Caco-2 (cell line): ENCODE measurements at regions not wholly inside any gene's neighbourhood (a gene's known extent, or its start where the extent isn't known, plus 50 kb on each side); places are given as distances from the start of the nearest gene placed in this dataset.

Experiments
- BruUV-seq: library from RNA; stranded (reverse); fragments of 400-500 nt; replicated peaks from 2 replicates; lab custom pipeline; 2021; lab: Mats Ljungman, UMichigan
- CTCF ChIA-PET: fragments of 300-600 bp; sonication (Branson Sonifier 250); formaldehyde crosslinking; loops from one replicate; lab custom pipeline; 2022; ENCODE audit warnings: antibody characterized with exemption; lab: Charles Lee
- POLR2A ChIA-PET: fragments of 300-600 bp; sonication (Branson Sonifier 250); formaldehyde crosslinking; loops from one replicate; lab custom pipeline; 2022; ENCODE audit warnings: antibody characterized with exemption; lab: Charles Lee
- DNase-seq, 2 experiments: peaks; one replicate each; pipeline versions ENCODE4 v3.0.0 to v3.0.0-alpha.2; 2020 to 2022
- H3K27me3 ChIP-seq: replicated peaks from 2 replicates; pipeline ENCODE4 v1.6.0; 2011; ENCODE audit warnings: low read length; ENCODE audit not compliant: control insufficient read depth, insufficient read depth
- H3K36me3 ChIP-seq: 2 replicates; pipeline ENCODE4 v1.5.1; 2011; ENCODE audit warnings: low read length; ENCODE audit not compliant: control insufficient read depth, insufficient read depth
- H3K4me1 ChIP-seq: fragments of 250-450 bp; sonication (Bioruptor Pico); 2 replicates; pipeline ENCODE4 v1.5.1; 2020; ENCODE audit warnings: mild to moderate bottlenecking
- H3K4me3 ChIP-seq: 2 replicates; pipeline ENCODE4 v1.5.1; 2011; ENCODE audit warnings: low read depth, mild to moderate bottlenecking, control low read depth, low read length
- H3K9me3 ChIP-seq: fragments of 250-450 bp; sonication (Bioruptor Pico); 2 replicates; pipeline ENCODE4 v1.5.1; 2020; ENCODE audit warnings: mild to moderate bottlenecking, moderate library complexity
- H3K27ac Mint-ChIP-seq: one replicate; pipeline ENCODE4 v1.8.0; 2022; ENCODE audit warnings: mixed read lengths; ENCODE audit not compliant: unreplicated experiment
- H3K27me3 Mint-ChIP-seq: one replicate; pipeline ENCODE4 v1.8.0; 2022; ENCODE audit warnings: mixed read lengths; ENCODE audit not compliant: insufficient read depth, unreplicated experiment
- H3K36me3 Mint-ChIP-seq: one replicate; pipeline ENCODE4 v1.8.0; 2022; ENCODE audit warnings: mild to moderate bottlenecking, mixed read lengths; ENCODE audit not compliant: insufficient read depth, unreplicated experiment
- H3K4me1 Mint-ChIP-seq: one replicate; pipeline ENCODE4 v1.8.0; 2022; ENCODE audit warnings: low read depth, mixed read lengths; ENCODE audit not compliant: unreplicated experiment
- H3K4me3 Mint-ChIP-seq: one replicate; pipeline ENCODE4 v1.8.0; 2022; ENCODE audit warnings: mild to moderate bottlenecking, moderate library complexity, mixed read lengths; ENCODE audit not compliant: unreplicated experiment
- H3K9me3 Mint-ChIP-seq: one replicate; pipeline ENCODE4 v1.8.0; 2022; ENCODE audit warnings: mixed read lengths; ENCODE audit not compliant: unreplicated experiment
- intact Hi-C: fragments of 100-400 bp; cut with micrococcal nuclease; formaldehyde crosslinking; loops from one replicate; pipeline ENCODE4 v1.10.0; 2022; ENCODE audit not compliant: unreplicated experiment
- TF ChIP-seq, protein P1 (sequence below), 2 experiments: fragments of 200-600 bp in 1 of 2; IDR thresholded peaks; 1 replicate in 1 of 2; 2 replicates in 1 of 2; pipeline versions ENCODE4 v1.5.1 to v1.8.0; 2011 to 2022; ENCODE audit warnings: antibody characterized with exemption in 1 of 2, control low read depth in 1 of 2, inconsistent platforms in 1 of 2, low read depth in 1 of 2, low read length in 1 of 2, mild to moderate bottlenecking in 1 of 2, moderate library complexity in 1 of 2; ENCODE audit not compliant: insufficient read depth in 1 of 2, severe bottlenecking in 1 of 2, unreplicated experiment in 1 of 2

DNA sequence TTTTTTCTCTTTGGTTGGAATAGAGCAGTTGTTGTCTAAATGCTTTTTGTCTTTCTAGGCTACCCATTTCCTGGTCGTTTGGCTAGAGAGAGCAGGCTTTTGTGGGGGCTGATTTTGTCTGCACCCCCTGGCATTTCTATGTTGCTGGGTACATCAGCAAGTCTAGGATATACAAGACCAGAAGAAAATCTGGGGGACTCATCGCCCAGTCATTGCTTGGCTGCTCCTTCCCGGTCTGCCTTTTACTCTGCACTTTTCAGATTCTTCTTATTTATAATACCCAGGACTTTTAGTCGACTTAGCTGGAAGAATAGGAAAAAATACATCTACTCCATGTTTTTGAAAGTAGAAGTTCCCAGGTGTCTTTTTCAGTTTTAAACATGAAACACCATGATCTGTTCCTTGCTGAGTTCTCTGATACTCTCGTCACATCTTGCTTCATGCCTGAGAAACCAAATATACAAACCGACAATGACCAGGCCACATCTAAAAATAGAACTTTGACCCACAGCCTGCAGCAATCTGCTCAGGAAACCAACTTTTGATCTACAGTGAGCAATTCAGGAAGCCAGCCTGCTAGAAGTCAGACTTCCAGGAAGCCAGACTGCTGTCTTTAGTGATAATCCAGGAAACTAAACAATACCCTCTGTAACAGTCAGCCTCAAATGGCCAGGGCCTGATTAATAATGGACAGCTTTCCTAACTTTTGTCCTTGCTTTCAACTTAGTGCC lies 163.8 kb upstream of the MEX3C start:
- Mint-ChIP-seq H3K4me1 (peaks cover 8% of the 10 kb centered on the region), H3K27me3 (no peaks in the 10 kb centered on the region), H3K9me3 (no peaks in the 10 kb centered on the region), H3K27ac (no peak overlapping the region), H3K36me3 (no peaks in the 10 kb centered on the region), H3K4me3 (no peak overlapping the region)
- ChIA-PET POLR2A (no interaction called here), CTCF (no interaction called here)
- no peaks in the 10 kb centered on the region for H3K36me3 ChIP-seq
- H3K9me3 ChIP-seq: no peaks in the 10 kb centered on the region
- intact Hi-C loops: no loop called here
- TF ChIP-seq, protein P1, sequence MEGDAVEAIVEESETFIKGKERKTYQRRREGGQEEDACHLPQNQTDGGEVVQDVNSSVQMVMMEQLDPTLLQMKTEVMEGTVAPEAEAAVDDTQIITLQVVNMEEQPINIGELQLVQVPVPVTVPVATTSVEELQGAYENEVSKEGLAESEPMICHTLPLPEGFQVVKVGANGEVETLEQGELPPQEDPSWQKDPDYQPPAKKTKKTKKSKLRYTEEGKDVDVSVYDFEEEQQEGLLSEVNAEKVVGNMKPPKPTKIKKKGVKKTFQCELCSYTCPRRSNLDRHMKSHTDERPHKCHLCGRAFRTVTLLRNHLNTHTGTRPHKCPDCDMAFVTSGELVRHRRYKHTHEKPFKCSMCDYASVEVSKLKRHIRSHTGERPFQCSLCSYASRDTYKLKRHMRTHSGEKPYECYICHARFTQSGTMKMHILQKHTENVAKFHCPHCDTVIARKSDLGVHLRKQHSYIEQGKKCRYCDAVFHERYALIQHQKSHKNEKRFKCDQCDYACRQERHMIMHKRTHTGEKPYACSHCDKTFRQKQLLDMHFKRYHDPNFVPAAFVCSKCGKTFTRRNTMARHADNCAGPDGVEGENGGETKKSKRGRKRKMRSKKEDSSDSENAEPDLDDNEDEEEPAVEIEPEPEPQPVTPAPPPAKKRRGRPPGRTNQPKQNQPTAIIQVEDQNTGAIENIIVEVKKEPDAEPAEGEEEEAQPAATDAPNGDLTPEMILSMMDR (IDR thresholded peaks at IDR 0.05; ENCODE audit: insufficient read depth in 1 of 2, low read depth in 1 of 2, low read length in 1 of 2, severe bottlenecking in 1 of 2, unreplicated experiment in 1 of 2): no peak
- BruUV-seq: no TSS peak
- no peaks in the 10 kb centered on the region for H3K27me3 ChIP-seq
- DNase-seq: peak; percentile 10 to 30
- H3K4me1 ChIP-seq: 0 out of 2 replicates have a peak, but pooled peaks cover 3% of the 10 kb centered on the region
- H3K4me3 ChIP-seq: no peak overlapping the region

DNA sequence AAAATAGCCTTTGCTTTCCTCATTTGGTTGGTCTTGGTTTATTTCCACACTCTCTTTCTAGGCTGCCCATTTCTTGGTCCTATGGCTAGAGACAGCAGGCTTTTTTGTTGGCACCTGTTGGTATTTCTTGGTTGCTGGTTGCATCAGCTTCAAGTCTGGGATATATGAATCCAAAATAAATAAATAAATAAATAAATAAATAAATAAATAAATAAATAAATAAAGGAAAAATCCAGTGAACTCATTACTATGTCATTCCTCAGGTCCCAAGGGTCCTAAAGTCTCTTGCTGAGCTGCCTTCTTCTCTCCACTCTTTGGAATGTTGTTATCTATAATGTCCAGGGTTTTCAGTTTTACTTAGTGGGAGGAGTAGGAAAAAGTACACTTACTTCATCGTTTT lies 165.9 kb upstream of the MEX3C start:
- DNase-seq: no peak
- ChIA-PET POLR2A (no interaction called here), CTCF (no interaction called here)
- Histone ChIP-seq H3K27me3 (no peaks in the 10 kb centered on the region), H3K36me3 (no peaks in the 10 kb centered on the region), H3K4me3 (no peak overlapping the region), H3K9me3 (no peaks in the 10 kb centered on the region), H3K4me1 (0 out of 2 replicates have a peak, but pooled peaks cover 3% of the 10 kb centered on the region)
- H3K9me3 Mint-ChIP-seq: no peaks in the 10 kb centered on the region
- no peak overlapping the region for H3K4me3 Mint-ChIP-seq
- BruUV-seq: no TSS peak
- no peaks in the 10 kb centered on the region for H3K27me3 Mint-ChIP-seq
- TF ChIP-seq, protein P1 (IDR thresholded peaks at IDR 0.05; ENCODE audit: insufficient read depth in 1 of 2, low read depth in 1 of 2, low read length in 1 of 2, severe bottlenecking in 1 of 2, unreplicated experiment in 1 of 2): no peak
- intact Hi-C loops: no loop called here
- H3K27ac Mint-ChIP-seq: no peak overlapping the region
- no peaks in the 10 kb centered on the region for H3K36me3 Mint-ChIP-seq
- H3K4me1 Mint-ChIP-seq: peaks cover 8% of the 10 kb centered on the region

DNA sequence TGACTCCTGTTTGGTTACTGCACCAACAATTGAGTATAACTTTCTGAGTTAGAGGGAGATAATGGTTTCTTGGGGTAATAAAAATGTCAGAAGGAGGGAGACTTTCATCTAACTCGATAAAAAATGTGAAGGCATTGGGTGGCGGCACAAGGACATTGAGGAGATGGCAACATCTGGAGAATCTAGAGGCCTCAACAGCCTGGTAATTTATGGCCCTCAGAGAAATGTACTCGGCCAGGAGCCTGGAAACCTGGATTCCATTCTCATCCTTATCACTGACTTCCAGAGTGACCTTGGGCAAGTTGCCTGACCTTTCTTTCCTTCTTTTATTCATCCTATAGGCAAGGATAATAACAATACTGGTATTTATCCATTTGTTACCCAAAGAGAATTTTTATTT lies 173.5 kb upstream of the MEX3C start:
- DNase-seq: no peak
- H3K27me3 Mint-ChIP-seq: no peaks in the 10 kb centered on the region
- H3K4me1 Mint-ChIP-seq: no peaks in the 10 kb centered on the region
- CTCF ChIA-PET: no interaction called here
- POLR2A ChIA-PET: no interaction called here
- Histone ChIP-seq H3K4me3 (no peak overlapping the region), H3K27me3 (no peaks in the 10 kb centered on the region), H3K4me1 (no peaks in the 10 kb centered on the region), H3K9me3 (no peaks in the 10 kb centered on the region), H3K36me3 (no peaks in the 10 kb centered on the region)
- no peak overlapping the region for H3K4me3 Mint-ChIP-seq
- no TSS peak for BruUV-seq
- H3K36me3 Mint-ChIP-seq: no peaks in the 10 kb centered on the region
- H3K27ac Mint-ChIP-seq: no peak overlapping the region
- no peaks in the 10 kb centered on the region for H3K9me3 Mint-ChIP-seq
- TF ChIP-seq, protein P1 (IDR thresholded peaks at IDR 0.05; ENCODE audit: insufficient read depth in 1 of 2, low read depth in 1 of 2, low read length in 1 of 2, severe bottlenecking in 1 of 2, unreplicated experiment in 1 of 2): no peak
- intact Hi-C loops: no loop called here
